Astrocyte (in vitro differentiated cells and primary cell): ENCODE measurements at regions not wholly inside any gene's neighbourhood (a gene's known extent, or its start where the extent isn't known, plus 50 kb on each side); places are given as distances from the start of the nearest gene placed in this dataset.

Source experiments
- CTCF ChIP-seq: IDR thresholded peaks from 2 replicates; pipeline ENCODE4 v1.5.1; 2011; ENCODE audit warnings: low read depth, mild to moderate bottlenecking, inconsistent platforms, low read length, moderate library complexity; ENCODE audit not compliant: insufficient read depth
- EZH2 ChIP-seq: IDR thresholded peaks from 2 replicates; pipeline ENCODE4 v1.6.1; 2012; ENCODE audit warnings: mild to moderate bottlenecking, low read length, inconsistent platforms; ENCODE audit not compliant: insufficient read depth

- no peak for TF ChIP-seq CTCF
- no peak for TF ChIP-seq EZH2
These were observed 152.1 kb upstream of the THRB start for GRCh38 chr3:24646790-24647189.
